Suppressor macrophage treated with lipopolysaccharide for 1 hour (primary cell): ENCODE measurements at regions not wholly inside any gene's neighbourhood (a gene's known extent, or its start where the extent isn't known, plus 50 kb on each side); places are given as distances from the start of the nearest gene placed in this dataset.
"Not testable (repeated sequence)": the region's sequence is repeated elsewhere in the genome, so short reads cannot be mapped to it uniquely, and the experiment has no call there.

Source experiments
- DNase-seq, 3 donors: peaks; one replicate each; pipeline ENCODE4 v3.0.0-alpha.2; 2020 to 2022

DNA sequence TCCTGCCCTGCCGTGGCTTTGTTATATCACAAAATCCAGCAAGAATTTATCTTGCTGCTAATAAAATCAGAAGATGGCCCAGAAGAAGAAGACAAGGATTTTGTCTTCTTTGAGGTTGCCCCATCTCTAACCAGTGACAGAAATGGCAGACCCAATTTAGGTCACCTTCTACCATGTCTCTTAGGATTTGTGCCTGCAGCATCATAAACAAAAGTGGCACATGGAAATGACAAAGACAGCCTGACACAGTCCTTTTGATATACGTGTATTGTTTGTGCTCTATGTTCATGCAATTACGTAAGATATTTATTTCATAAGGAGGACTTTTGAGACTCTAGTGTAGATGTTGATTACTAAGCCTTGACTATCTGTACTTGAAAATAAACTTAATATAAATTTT lies 135.9 kb upstream of the TMTC4 start:
- DNase-seq, result no peak

- no peak for DNase-seq
Observed at GRCh38 chr13:100809856-100810255, 135.3 kb upstream of the TMTC4 start.

DNA sequence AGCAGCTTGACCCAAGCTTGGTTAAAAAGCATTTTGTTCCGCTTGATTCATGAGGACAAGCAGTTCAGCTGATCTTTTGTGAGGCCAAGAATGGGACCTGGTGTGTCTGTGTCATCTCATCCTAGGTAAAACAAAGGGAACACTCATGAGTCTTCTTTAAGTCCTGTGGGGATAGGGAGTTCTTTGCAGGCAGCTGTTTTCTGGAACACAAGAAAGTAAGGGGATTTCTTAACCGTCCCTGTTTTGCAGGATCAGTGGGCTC lies 134.5 kb upstream of the TMTC4 start:
- DNase-seq, result no peak

- no peak for DNase-seq
Observed at GRCh38 chr13:100808330-100809128, 133.9 kb upstream of the TMTC4 start.

GRCh38 chr13:100803091-100803490 lies 128.5 kb upstream of the TMTC4 start:
- no peak for DNase-seq

DNA sequence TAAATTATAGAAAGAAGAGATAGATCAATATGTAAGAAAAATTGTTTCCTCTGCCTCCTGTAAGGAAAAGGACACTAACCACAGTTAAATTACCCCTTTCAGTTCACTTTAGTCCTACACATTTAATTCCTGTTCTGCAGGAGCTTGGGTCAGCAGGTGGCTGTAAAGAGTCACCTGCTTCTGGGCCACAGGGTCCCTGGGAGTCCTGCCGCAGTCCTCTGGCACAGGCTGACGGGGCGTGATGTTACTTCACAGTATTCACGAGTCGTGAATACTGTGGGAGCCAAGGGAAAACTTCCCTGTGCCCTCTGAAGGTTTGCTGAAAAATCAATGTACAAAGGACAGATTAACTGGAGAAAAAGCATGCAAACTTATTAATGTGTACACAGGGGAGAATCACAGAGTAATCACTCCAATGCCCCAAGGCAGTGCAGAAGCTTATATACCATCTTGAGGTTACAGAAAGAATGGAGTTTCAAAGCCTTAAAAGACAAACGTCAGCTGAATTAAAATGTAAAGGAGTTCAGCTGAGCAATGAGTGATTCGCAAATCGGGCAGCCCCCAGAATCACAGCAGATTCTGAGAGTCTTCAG lies 125.8 kb upstream of the TMTC4 start:
- DNase-seq, result no peak

- DNase-seq, result no peak
Observed at GRCh38 chr13:100798739-100799361, 124.3 kb upstream of the TMTC4 start.

- no peak for DNase-seq
Observed at GRCh38 chr13:100797921-100798320, 123.3 kb upstream of the TMTC4 start.

- no peak for DNase-seq
Observed at GRCh38 chr13:100796463-100796862, 121.9 kb upstream of the TMTC4 start.

DNA sequence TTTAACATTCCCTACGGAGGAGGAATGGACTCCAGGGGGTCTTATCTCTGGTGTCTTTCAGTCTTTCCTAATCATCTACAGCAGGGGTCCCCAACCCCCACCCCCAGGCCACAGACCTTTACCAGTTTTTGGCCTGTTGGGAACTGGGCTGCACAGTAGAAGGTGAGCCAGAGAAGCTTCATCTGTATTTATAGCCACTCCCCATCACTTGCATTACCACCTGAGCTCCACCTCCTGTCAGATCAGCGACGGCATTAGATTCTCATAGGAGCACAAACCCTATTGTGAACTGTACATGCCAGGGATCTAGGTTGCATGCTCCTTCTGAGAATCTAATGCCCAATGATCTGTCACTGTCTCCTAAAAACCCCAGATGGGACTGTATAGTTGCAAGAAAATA lies 120.0 kb upstream of the TMTC4 start:
- DNase-seq, result no peak

DNA sequence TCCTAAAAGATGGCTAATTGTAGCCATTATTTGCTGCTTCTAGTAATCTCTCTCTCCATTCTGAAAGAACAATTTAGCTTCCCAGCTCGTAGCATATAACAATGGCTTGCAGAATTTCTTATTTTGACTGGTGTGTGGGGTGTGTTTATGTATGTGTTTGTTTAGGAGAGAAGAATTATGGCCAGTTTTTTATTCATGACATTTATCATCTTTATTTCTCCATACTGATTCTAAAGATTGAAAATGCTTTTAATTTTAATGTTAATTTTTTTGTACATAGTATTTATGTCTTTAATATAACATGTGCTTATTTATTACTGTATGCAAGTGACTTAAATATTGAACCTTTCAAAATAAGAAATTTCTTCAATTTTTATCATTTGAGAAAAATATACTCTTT lies 115.8 kb upstream of the TMTC4 start:
- no peak for DNase-seq

DNA sequence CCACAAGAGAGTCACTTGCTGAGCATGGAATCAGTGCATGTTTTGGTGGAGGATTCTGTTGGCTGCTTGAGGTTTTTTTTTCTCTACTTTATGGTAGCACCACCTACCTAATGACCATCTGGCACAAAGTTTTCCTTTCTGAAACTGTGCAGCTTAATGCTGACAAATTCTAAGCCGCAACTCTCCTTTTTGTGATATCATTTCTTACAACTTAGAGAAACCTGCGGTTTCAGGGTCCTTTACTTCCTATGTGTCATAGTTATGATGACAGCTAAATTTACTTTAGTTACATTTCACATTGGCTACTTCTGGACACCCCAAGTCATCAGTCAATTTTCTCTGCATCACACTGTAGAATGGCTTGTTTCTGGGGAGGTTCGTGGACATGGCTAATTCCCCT lies 115.4 kb upstream of the TMTC4 start:
- DNase-seq, result no peak

GRCh38 chr13:100789481-100789880 lies 114.9 kb upstream of the TMTC4 start:
- DNase-seq, result no peak

- no peak for DNase-seq
Observed at GRCh38 chr13:100789025-100789424, 114.4 kb upstream of the TMTC4 start.

DNA sequence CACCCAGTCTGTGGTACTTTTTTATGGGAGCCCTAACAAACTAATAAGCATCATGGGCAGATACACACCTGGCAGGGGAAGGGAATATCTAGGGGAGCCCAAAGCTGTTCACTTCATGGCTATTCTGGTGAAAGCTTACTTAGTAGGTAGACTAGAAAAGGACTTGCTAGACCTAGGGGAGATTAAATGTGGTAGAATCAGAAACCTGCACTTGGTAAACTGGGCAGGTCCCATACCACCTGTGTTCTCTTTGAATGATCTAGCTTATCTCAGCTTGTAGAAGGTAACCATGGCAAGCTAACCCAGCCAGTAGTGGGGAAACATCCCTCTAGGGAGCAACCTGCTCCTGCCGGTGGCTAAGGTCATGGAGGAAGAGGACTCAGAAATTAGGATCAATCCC lies 113.9 kb upstream of the TMTC4 start:
- DNase-seq, result no peak

GRCh38 chr13:100787899-100788298 lies 113.3 kb upstream of the TMTC4 start:
- no peak for DNase-seq

DNA sequence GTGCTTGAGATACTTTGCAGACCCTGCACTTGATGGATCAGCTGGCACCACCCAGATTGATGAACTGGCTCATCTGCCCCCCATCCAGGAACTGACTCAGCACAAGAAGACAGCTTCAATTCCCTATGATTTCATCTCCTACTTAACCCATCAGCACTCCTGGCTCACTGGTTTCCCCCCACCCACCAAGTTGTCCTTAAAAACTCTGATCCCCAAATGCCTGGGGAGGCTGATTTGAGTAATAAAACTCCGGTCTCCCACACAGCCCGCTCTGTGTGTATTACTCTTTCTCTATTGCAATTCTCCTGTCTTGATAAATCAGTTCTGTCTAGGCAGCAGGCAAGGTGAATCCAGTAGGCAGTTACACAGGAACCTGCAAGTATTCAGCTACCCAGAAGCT lies 102.1 kb upstream of the TMTC4 start:
- not testable (repeated sequence) for DNase-seq

DNA sequence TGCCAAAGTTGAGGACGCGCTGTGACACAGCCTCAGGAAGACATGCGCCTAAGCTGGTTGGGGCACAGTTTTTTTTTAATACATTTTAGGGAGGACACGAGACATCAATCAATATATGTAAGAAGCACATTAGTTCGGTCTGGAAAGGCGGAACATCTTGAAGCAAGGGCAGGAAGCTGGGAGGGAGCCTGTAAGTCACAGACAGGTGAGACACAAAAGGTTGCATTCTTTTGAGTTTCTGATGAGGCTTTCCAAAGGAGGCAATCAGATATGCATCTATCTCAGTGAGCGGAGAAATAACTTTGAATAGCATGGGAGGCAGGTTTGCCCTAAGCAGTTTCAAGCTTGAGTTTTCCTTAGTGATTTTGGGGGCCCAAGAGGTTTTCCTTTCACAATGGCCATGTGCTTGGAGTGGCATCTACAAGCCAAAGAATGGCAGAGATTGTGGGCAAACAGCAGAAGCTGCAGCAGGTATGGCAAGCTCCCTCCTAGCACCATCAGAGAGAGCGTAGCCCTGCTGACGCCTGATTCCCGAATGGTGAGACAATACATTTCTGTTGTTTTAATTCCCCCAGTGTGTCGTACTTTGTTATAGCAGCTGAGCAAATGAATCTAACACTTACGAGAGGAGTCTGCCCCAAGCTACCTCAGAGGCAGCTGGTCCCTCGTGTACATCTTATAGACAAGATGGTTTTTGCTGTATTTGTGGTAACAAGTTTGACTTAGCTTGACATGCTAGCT lies 99.5 kb upstream of the TMTC4 start:
- DNase-seq, result no peak

DNA sequence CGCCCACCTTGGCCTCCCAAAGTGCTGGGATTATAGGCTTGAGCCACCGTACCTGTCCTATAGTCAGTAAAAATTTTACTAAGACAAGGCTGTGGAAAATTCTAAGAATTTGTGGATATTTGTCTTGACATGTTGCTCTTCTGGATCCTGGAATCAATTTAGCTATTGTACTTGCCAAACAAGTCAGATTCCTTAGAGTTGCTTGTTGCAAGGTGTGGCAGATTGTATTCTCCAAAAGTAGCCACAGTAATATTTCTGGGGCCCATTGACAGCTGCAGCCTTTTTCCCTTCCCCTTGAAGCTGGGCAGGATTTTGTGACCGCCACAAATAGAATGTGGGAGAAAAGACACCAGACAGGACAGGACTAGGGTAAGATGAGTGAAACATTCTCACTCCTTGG lies 98.8 kb upstream of the TMTC4 start:
- no peak for DNase-seq

- no peak for DNase-seq
Observed at GRCh38 chr13:100767192-100767591, 92.6 kb upstream of the TMTC4 start.

DNA sequence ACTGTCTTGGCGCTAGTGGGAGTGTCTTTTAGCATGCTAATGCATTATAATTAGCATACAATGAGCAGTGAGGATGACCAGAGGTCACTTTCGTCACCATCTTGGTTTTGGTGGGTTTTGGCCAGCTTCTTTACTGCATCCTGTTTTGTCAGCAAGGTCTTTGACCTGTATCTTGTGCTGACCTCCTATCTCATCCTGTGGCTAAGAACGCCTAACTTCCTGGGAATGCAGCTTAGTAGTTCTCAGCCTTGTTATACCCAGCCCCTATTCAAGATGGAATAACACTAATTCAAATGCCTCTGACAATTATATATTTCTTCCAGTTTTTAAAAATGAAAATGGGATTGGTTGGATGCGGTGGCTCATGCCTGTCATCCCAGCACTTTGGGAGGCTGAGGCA lies 92.0 kb upstream of the TMTC4 start:
- not testable (repeated sequence) for DNase-seq

DNA sequence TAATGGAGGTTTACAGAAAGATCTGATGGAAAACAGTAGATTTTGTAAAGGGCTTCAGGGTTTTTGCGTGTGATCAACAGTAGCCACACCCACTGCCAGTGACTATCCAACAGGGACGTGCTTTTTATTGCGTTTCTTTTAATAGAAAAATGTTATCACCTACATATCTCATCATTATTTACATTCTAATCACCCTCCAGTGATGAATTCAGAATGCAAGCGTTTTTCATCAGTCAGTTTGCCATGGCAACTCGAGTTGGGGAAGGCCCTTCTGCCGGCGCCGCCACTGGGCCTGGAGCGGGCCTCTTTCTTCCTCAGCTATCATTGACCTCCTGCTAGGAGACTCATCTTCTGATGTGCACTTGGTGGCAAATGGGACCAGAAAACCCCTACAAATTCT lies 90.3 kb upstream of the TMTC4 start:
- DNase-seq, result no peak

- not testable (repeated sequence) for DNase-seq
Observed at GRCh38 chr13:100762126-100762525, 87.5 kb upstream of the TMTC4 start.

DNA sequence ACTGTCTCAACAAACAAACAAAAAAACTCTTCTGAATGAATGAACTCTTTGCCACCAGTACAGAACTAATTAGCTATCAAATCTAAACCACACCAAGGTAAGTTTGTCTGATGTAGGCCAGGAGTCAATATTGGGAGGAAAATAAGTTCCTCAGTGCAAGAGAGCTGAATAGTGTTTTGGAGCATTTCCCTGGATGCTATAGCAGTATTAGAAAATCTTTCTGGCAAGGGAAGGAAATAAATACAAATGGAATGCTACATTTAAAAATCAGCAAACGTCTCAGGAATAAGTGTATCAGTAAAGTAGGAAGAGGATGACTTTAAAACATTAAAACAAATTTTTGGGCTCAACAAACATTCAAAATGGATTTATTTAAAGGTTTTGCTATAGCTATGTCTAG lies 81.3 kb upstream of the TMTC4 start:
- DNase-seq, result no peak
